Naive B cell (primary cell): ENCODE measurements at regions not wholly inside any gene's neighbourhood (a gene's known extent, or its start where the extent isn't known, plus 50 kb on each side); places are given as distances from the start of the nearest gene placed in this dataset.

Experiments
- ATAC-seq, 2 donors: fragments of 150-1000 bp; cut with Tn5 transposase; 2 replicates each; pipeline ENCODE4 v1.10.0; 2021; ENCODE audit warnings: low read depth in 2 of 2, mild to moderate bottlenecking in 2 of 2, moderate library complexity in 2 of 2
- DNase-seq: peaks from one replicate; pipeline ENCODE4 v3.0.0; 2022
- H3K27ac Mint-ChIP-seq, 6 donors: one replicate each; pipeline ENCODE4 v1.8.0; 2020 to 2022; ENCODE audit warnings: mild to moderate bottlenecking in 6 of 6, mixed read lengths in 6 of 6, moderate library complexity in 5 of 6, inconsistent platforms in 2 of 6
- H3K27me3 Mint-ChIP-seq, 3 donors: one replicate each; pipeline ENCODE4 v1.8.0; 2021 to 2022; ENCODE audit warnings: mixed read lengths in 3 of 3, mild to moderate bottlenecking in 1 of 3
- H3K36me3 Mint-ChIP-seq, 2 donors: one replicate each; pipeline ENCODE4 v1.8.0; 2020 to 2022; ENCODE audit warnings: mixed read lengths in 2 of 2, inconsistent platforms in 1 of 2, mild to moderate bottlenecking in 1 of 2
- H3K4me1 Mint-ChIP-seq, 3 donors: one replicate each; pipeline ENCODE4 v1.8.0; 2020 to 2022; ENCODE audit warnings: mixed read lengths in 3 of 3, inconsistent platforms in 1 of 3, mild to moderate bottlenecking in 1 of 3, moderate library complexity in 1 of 3
- H3K4me3 Mint-ChIP-seq, 8 donors: one replicate each; pipeline ENCODE4 v1.8.0; 2020 to 2022; ENCODE audit warnings: mild to moderate bottlenecking in 8 of 8, mixed read lengths in 8 of 8, moderate library complexity in 8 of 8, inconsistent platforms in 2 of 8
- H3K9me3 Mint-ChIP-seq, 7 donors: one replicate each; pipeline ENCODE4 v1.8.0; 2020 to 2022; ENCODE audit warnings: mixed read lengths in 7 of 7, mild to moderate bottlenecking in 5 of 7, inconsistent platforms in 2 of 7, moderate library complexity in 1 of 7

DNA sequence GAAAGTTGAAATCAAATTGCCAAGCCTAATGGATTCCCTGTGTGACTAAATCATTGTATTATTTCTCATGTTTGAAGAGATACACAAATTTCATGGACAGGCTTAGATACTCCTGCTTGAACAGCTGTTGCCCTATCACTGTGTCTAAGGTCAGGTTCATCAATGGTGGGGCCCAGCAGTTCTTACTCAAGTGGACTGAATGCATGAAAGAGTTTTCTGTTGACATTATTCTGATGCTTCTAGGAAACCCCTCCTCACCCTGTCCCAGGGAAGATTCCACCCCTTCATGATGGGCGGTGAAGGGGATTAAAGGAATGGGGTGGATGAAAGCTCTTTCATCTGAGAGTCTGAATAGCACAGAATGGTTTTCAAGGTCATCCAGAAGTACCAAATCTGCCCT is 148.8 kb downstream of the INO80D start:
- ATAC-seq = no peak
- Mint-ChIP-seq H3K27me3 (peaks cover 3 to 8% (median 7%) of the 10 kb centered on the region in 3 donors), H3K4me3 (no peak overlapping the region)

DNA sequence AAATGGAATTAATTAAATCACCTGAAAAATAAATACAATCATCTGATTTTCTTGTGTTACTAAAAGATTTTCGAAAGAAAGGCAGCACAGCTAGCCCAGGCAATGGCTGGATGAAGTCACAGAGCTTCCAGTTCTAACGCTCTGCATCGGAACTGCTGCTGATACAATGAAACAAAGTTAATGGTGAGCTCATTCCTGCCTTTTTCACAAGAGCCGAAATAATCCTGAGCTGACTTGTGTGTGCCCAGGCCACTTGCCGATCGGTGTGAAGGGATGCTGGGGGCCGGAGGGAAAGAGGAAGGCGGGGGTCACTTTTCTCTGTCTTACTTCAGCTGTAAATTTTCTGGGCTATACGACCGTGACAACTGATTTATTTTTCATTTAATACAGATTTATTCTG is 149.5 kb downstream of the INO80D start:
- Mint-ChIP-seq H3K27ac (no peak overlapping the region), H3K4me1 (no peaks in the 10 kb centered on the region), H3K36me3 (no peaks in the 10 kb centered on the region), H3K9me3 (peaks cover 0 to 6% (median 0%) of the 10 kb centered on the region in 7 donors), H3K27me3 (peaks cover 3 to 6% (median 6%) of the 10 kb centered on the region in 3 donors), H3K4me3 (peak overlapping the region in 1 of 8 donors; percentile 33)
- ATAC-seq = no peak
- no peak for DNase-seq

More for the DNA sequence above, 148.8 kb downstream of the INO80D start:
- Mint-ChIP-seq H3K36me3 (no peaks in the 10 kb centered on the region), H3K4me1 (no peaks in the 10 kb centered on the region), H3K27ac (no peak overlapping the region), H3K9me3 (peaks cover 0 to 7% (median 0%) of the 10 kb centered on the region in 7 donors)
- no peak for DNase-seq

DNA sequence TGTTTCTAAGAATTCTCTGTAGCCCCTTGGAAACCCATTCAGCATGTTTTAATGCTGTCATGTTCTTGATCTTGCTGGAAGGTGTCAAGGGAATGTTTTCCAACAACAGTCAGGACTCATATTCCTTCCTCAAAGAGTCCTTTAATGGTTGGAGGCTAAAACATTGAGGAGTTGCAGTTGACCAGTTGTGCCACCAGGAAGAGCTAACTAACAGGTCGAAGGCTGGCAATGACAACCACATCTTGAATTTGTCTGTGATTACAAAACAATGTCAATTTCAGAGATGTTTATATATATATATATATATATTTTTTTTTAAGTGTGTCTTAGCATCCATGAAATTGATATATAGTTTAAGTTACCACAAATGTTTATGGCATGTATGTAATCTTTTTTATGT is 151.5 kb downstream of the INO80D start:
- H3K4me1 Mint-ChIP-seq = no peaks in the 10 kb centered on the region

DNA sequence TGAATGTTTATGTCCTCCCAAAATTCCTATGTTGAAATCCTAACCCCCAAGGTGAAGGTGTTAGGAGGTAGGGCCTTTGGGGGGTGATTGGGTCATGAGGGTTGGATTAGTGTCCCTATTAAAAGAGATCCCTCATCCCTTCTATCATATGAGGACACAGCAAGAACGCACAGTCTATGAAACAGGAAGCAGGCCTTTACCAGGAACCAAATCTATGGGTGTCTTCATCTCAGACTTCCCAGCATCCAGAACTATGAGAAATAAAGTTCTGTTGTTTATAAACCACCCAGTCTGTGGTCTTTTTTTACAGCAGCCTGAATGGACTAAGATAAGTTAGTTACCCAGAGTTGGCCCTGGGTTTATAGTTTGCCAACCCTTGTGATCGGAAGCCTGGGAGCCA is 153.1 kb downstream of the INO80D start:
- no peak overlapping the region for H3K27ac Mint-ChIP-seq
- no peaks in the 10 kb centered on the region for H3K36me3 Mint-ChIP-seq
- DNase-seq (no peak), ATAC-seq (no peak)
- no peak overlapping the region for H3K4me3 Mint-ChIP-seq
- H3K9me3 Mint-ChIP-seq = no peaks in the 10 kb centered on the region
- H3K27me3 Mint-ChIP-seq = peaks cover 6 to 18% (median 11%) of the 10 kb centered on the region in 3 donors
- H3K4me1 Mint-ChIP-seq = no peaks in the 10 kb centered on the region

More for the DNA sequence above, 151.5 kb downstream of the INO80D start:
- H3K4me3 Mint-ChIP-seq = no peak overlapping the region
- H3K27ac Mint-ChIP-seq = no peak overlapping the region
- ATAC-seq (no peak), DNase-seq (no peak)
- no peaks in the 10 kb centered on the region for H3K36me3 Mint-ChIP-seq
- peaks cover 0 to 11% (median 8%) of the 10 kb centered on the region in 3 donors for H3K27me3 Mint-ChIP-seq
- H3K9me3 Mint-ChIP-seq = no peaks in the 10 kb centered on the region

DNA sequence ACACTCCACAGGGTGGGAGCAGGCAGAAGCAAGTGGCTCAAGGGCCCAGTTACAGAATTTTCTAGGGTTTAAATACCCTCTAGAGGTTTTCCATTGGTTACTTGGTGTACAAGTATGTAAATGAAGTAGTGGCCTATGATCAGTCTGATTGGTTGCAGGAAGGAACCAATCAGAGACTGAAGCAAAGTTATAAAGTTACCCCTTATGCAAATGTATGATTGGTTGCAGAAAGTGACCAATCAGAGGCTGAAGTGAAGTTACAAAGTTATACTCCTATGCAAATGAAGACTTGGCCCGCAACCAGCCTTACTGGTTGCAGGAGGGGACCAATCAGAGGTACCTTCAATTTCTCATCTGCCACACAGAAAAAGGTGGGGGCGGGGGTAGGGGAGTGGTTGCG is 154.6 kb downstream of the INO80D start:
- Mint-ChIP-seq H3K27me3 (peaks cover 20 to 33% (median 22%) of the 10 kb centered on the region in 3 donors), H3K27ac (no peak overlapping the region), H3K9me3 (no peaks in the 10 kb centered on the region), H3K36me3 (no peaks in the 10 kb centered on the region), H3K4me3 (no peak overlapping the region), H3K4me1 (peaks cover 0 to 2% (median 1%) of the 10 kb centered on the region in 3 donors)
- no peak for ATAC-seq
- no peak for DNase-seq

DNA sequence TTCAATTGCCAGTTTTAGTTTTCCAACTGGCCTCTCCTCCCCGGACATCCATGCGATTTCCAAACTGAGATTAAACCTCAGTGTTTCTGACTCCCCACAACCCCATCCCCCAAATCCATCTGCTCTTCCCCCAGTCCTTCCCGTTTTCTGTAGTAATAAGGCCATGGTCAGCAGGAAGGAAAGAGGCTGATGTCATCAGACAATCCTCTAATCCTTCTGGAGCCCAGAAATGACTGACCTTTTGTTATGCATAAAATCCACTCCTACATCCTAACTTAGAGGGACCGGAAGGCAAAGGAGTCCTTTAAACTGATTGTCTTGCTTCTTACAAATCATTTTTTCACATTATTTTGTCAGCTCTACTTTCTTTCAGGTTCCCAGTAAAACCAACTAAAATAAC is 155.8 kb downstream of the INO80D start:
- ATAC-seq (no peak), DNase-seq (no peak)
- no peak overlapping the region for H3K4me3 Mint-ChIP-seq
- peaks cover 7 to 8% (median 7%) of the 10 kb centered on the region in 3 donors for H3K4me1 Mint-ChIP-seq
- no peaks in the 10 kb centered on the region for H3K36me3 Mint-ChIP-seq
- H3K9me3 Mint-ChIP-seq = no peaks in the 10 kb centered on the region
- peaks cover 28 to 45% (median 32%) of the 10 kb centered on the region in 3 donors for H3K27me3 Mint-ChIP-seq
- H3K27ac Mint-ChIP-seq = no peak overlapping the region

DNA sequence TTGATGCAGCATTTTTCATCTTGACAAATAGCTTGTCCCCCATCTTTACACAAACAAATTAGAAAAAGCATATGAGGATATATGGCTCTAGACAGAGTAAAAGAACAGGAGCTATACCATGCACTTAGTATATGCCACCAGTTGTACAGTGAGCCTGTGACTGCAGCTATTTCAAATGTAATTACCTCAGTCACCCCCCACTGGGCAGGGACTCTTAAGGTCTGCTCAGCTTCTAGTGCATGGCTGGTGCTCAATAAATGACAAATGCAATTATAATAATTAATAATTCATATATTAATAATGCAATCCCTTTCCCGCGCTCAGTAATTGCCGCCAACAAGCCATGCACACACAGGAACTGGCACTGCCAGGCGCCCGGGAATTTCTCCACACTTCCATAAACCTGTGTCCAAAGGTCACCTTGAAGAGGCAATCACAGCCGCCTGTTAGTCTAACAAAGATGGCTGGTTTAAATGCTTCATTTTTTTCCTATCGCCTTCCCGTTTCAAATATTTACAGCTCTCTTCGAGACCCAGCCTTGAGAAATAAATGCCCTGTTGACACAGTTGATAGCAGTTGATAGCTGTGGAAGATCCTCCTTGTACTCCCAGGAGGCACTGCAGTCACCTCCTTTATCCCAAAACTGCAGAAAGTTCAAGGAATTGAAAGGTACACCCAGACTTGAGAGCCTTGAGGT is 156.6 kb downstream of the INO80D start:
- Mint-ChIP-seq H3K36me3 (no peaks in the 10 kb centered on the region), H3K4me3 (no peak overlapping the region), H3K9me3 (no peaks in the 10 kb centered on the region), H3K27ac (no peak overlapping the region), H3K4me1 (peaks cover 7 to 8% (median 7%) of the 10 kb centered on the region in 3 donors), H3K27me3 (peaks cover 28 to 53% (median 40%) of the 10 kb centered on the region in 3 donors)
- DNase-seq (no peak), ATAC-seq (no peak)

DNA sequence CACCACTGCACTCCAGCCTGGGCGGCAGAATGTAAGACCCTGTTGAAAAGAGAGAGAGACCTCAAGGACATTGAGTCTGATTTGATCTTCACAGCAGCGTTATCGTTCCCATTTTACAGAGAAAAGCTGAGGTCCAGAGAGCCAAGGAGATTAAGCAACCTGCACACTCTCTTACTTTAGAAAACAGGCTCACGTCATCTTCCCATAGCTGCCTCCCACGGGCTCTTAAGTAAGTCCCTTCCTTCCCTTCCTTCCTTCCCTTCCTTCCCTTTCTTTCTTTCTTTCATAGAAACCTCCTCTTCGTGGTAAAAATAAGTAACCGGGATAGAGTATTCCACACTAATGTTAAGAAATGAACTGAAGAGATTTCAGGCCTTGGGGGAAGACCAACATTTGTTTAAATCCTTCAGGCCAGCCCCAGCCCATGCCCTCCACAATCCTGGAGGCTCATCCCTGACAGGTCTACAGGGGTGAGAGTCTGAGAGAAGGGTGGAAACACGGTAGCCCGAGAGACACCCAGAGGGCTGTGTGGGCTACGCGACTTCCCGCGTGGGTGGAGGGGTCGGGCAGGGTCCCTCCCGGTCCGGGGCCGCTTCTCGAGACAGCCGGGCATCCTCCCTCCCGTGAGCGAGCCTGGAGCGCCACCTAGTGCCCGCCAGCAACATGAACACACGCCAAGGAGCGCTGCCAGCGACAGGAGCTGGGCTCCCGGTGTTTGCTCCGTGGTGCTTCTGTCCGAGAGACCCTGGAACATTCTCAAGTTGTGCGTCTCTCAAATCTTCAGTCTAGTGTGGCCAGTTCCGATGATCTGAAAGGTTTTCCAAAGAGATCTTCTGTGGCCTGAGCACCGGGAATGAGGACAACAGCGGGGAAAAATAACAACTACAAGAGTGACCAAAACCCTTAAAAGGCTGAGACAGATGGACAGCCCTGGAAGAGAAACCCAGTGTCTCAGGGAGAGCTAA is 160.3 kb downstream of the INO80D start:
- Mint-ChIP-seq H3K27me3 (peaks cover 30 to 70% (median 46%) of the 10 kb centered on the region in 3 donors), H3K9me3 (no peaks in the 10 kb centered on the region), H3K4me3 (no peak overlapping the region), H3K4me1 (peaks cover 7 to 8% (median 7%) of the 10 kb centered on the region in 3 donors), H3K27ac (peak overlapping the region in 1 of 6 donors; percentile 33), H3K36me3 (no peaks in the 10 kb centered on the region)
- ATAC-seq (peak; percentile 63 to 65), DNase-seq (peak; percentile 23)

DNA sequence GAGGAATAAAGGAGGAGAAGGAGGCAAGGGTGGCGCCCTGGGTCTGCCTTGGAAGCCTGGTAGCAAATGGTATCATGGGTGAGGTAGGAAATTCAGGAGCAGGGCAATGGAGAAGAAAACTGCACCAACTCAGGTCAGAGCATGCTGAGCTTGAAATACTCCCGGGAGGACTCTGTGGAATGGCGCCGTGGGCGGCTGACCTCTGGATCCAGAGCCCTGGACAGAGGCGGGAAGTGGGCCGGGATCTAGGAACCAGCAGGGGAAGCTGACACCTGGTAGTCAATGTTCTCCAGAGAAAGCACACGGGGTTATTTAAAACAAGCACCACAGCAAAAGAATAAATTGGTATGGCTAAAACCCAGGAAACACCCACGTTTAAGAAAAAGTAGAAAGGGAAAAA is 161.3 kb downstream of the INO80D start:
- Mint-ChIP-seq H3K4me3 (no peak overlapping the region), H3K9me3 (peaks cover 0 to 3% (median 0%) of the 10 kb centered on the region in 7 donors), H3K4me1 (peaks cover 7 to 8% (median 7%) of the 10 kb centered on the region in 3 donors), H3K36me3 (no peaks in the 10 kb centered on the region), H3K27ac (no peak overlapping the region), H3K27me3 (peaks cover 33 to 61% (median 46%) of the 10 kb centered on the region in 3 donors)
- ATAC-seq (no peak), DNase-seq (no peak)

DNA sequence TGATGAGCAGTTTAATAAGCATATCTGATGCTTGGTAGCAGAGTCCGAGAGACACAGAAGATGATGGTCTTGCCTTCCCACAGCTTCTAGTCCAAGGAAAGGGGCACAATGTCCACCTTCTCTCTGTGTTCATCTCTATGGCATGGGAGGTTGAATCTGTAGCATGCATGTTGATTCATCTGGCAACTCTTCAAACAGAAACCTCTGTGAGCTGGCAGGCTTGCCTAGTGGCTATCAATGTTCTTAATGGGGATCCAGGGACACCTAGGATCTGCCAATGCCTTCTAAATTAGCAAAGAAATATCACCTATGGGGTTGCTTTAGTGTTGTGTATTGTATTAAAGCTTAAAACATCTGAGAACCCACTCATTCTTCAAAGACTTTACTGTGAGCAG is 170.8 kb downstream of the INO80D start:
- Mint-ChIP-seq H3K27ac (no peak overlapping the region), H3K9me3 (peaks cover 0 to 3% (median 0%) of the 10 kb centered on the region in 7 donors), H3K27me3 (peaks cover under 1 to 4% (median under 1%) of the 10 kb centered on the region in 3 donors), H3K4me3 (no peak overlapping the region), H3K36me3 (no peaks in the 10 kb centered on the region), H3K4me1 (no peaks in the 10 kb centered on the region)
- ATAC-seq = no peak
- DNase-seq = no peak

DNA sequence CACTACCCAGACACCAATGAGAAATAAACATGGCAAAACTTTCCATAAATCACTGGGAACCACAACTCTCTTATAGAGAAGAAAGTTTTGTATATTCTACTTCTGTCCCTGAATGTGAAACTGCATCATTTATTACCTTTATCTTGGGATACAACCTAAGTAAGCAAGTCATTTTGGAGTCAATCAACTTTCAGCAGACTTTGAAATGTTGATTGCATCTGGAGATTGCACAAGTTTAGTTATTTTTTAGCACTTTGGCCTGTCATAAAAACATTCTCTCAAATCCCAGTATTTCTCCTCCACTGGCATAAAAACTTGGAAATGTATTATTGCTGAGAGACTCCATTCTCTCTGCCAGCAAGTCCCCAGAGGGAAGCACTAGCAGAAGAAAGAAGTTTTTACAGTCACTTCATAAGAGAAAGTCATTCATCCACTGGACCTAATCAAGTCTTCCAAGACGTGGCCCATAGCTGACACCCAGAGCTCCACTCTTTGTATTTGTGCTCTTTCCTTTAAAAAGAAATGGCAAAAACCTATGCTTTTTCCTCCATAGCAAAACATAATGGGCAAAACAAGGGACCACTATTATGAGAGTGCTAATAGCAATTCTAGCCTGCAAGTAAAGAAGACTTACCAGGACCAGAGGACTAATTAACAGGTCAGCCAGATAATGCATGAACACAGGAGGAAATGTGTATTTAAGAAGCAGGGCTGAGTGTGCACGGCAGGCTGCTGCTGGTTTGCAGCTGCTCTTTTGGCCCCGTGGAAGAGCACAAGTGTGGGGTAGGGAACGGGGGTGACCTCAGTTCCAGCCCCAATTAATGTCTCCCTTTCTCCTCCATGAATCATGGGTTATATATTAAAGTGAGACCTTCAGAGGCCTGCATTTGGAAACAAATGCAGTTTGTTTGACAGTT is 171.5 kb downstream of the INO80D start:
- Mint-ChIP-seq H3K4me3 (no peak overlapping the region), H3K27me3 (peaks cover 7 to 8% (median 7%) of the 10 kb centered on the region in 3 donors), H3K4me1 (no peaks in the 10 kb centered on the region), H3K27ac (no peak overlapping the region), H3K9me3 (peaks cover 0 to 3% (median 0%) of the 10 kb centered on the region in 7 donors), H3K36me3 (no peaks in the 10 kb centered on the region)
- no peak for ATAC-seq
- DNase-seq = no peak

DNA sequence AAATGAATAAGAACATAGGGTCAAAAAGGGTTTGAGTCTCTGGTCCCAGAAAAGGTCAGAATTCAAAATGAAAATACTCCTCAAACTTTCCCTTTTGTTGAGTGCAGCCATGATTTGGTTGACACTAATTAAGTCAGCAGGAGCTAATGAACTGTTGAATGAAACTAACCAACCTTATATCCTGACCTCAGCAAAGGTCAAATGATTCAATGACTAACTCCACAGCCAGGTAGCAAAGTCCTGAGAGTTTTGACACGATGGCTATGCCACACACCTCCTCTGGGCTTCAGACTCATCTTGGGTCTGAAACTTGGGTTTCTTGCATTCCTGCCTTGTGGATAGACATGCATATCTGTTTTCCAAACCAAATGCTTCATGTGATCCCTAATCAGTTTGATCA is 172.3 kb downstream of the INO80D start:
- no peak for ATAC-seq
- H3K27ac Mint-ChIP-seq = no peak overlapping the region
- H3K4me3 Mint-ChIP-seq = no peak overlapping the region
- no peaks in the 10 kb centered on the region for H3K36me3 Mint-ChIP-seq
- peaks cover 0 to 3% (median 0%) of the 10 kb centered on the region in 7 donors for H3K9me3 Mint-ChIP-seq
- no peaks in the 10 kb centered on the region for H3K4me1 Mint-ChIP-seq
- peaks cover 8 to 11% (median 9%) of the 10 kb centered on the region in 3 donors for H3K27me3 Mint-ChIP-seq
- DNase-seq = no peak

DNA sequence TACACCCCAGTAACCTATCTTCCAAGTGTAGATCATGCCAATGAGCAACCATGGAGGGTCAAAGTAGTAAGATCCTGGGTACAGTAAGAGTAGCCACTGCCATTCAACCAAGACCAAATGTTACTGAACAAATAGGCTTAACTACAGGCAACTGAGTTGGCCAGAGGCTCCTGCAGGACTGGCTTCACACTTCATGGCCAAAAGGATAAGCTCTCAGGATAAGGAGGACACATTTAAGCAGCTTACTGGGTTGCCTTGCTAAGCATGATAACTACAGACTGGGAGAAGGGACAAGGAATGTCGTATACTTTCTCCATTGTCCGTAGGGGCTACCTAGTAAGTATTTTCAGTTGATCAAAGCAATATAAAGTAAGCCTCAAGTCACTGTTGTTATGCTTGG is 174.7 kb downstream of the INO80D start:
- ATAC-seq (no peak), DNase-seq (no peak)
- H3K9me3 Mint-ChIP-seq = no peaks in the 10 kb centered on the region
- H3K36me3 Mint-ChIP-seq = no peaks in the 10 kb centered on the region
- H3K27ac Mint-ChIP-seq = no peak overlapping the region
- no peaks in the 10 kb centered on the region for H3K4me1 Mint-ChIP-seq
- no peak overlapping the region for H3K4me3 Mint-ChIP-seq
- H3K27me3 Mint-ChIP-seq = peaks cover 8 to 17% (median 9%) of the 10 kb centered on the region in 3 donors
